B cell (primary cell): ENCODE measurements at regions not wholly inside any gene's neighbourhood (a gene's known extent, or its start where the extent isn't known, plus 50 kb on each side); places are given as distances from the start of the nearest gene placed in this dataset.

Experiments used
- ATAC-seq: fragments of 200-7000 bp; cut with Tn5 transposase; one replicate; pipeline ENCODE4 v1.10.0; 2021; ENCODE audit warnings: low read depth, mild to moderate bottlenecking, moderate number of reproducible peaks, moderate library complexity
- CTCF ChIA-PET: fragments of 350-600 bp; sonication (Branson Sonifier 250); formaldehyde crosslinking; loops from one replicate; lab custom pipeline; 2021; ENCODE audit warnings: antibody characterized with exemption, inconsistent platforms; lab: Charles Lee
- POLR2A ChIA-PET: fragments of 350-600 bp; sonication (Branson Sonifier 250); formaldehyde crosslinking; loops from one replicate; lab custom pipeline; 2021; ENCODE audit warnings: antibody characterized with exemption; lab: Charles Lee
- DNase-seq: peaks from one replicate; pipeline ENCODE4 v3.0.0; 2013
- H2AFZ ChIP-seq: 2 replicates; pipeline ENCODE4 v1.6.1; 2012; ENCODE audit warnings: mild to moderate bottlenecking, low read depth, low read length; ENCODE audit not compliant: insufficient read depth, poor library complexity, severe bottlenecking
- H3K27ac ChIP-seq, 2 donors: 1 replicate in 1 of 2; 2 replicates in 1 of 2; pipeline ENCODE4 v1.5.1; 2012 to 2013; ENCODE audit warnings: low read length in 2 of 2, mild to moderate bottlenecking in 2 of 2, moderate library complexity in 1 of 2
- H3K27me3 ChIP-seq, 4 experiments: fragments of 200-600 bp in 1 of 4; sonication (generic) in 1 of 4; replicated peaks in 1 of 4; 1 replicate in 2 of 4; 2 replicates in 2 of 4; pipeline versions ENCODE4 v1.6.1 to v1.7.0; 2013 to 2016; ENCODE audit warnings: low read length in 3 of 4, mild to moderate bottlenecking in 2 of 4, mixed read lengths in 1 of 4, moderate library complexity in 1 of 4; ENCODE audit not compliant: insufficient read depth in 4 of 4, control insufficient read depth in 3 of 4; ENCODE audit errors: control extremely low read depth in 1 of 4
- H3K36me3 ChIP-seq, 2 experiments: replicated peaks in 1 of 2; 1 replicate in 1 of 2; 2 replicates in 1 of 2; pipeline versions ENCODE4 v1.6.1 to v1.7.1; 2013; ENCODE audit warnings: low read length in 1 of 2; ENCODE audit not compliant: insufficient read depth in 2 of 2, control insufficient read depth in 1 of 2; ENCODE audit errors: control extremely low read depth in 1 of 2, extremely low read depth in 1 of 2
- H3K4me1 ChIP-seq, 2 donors: fragments of 200-600 bp in 1 of 2; sonication (generic) in 1 of 2; 1 replicate in 1 of 2; 2 replicates in 1 of 2; pipeline versions ENCODE4 v1.5.1 to v1.6.1; 2013 to 2017; ENCODE audit warnings: low read length in 2 of 2; ENCODE audit not compliant: control insufficient read depth in 2 of 2, insufficient read depth in 2 of 2
- H3K4me2 ChIP-seq: replicated peaks from 2 replicates; pipeline ENCODE3; 2012; ENCODE audit warnings: mild to moderate bottlenecking, low read depth, low read length; ENCODE audit not compliant: poor library complexity, severe bottlenecking
- H3K4me3 ChIP-seq, 5 experiments: fragments of 200-600 bp in 1 of 5; sonication (generic) in 1 of 5; 1 replicate in 3 of 5; 2 replicates in 2 of 5; pipeline versions ENCODE4 v1.5.1 to v1.7.0; 2011 to 2016; ENCODE audit warnings: low read length in 4 of 5, mild to moderate bottlenecking in 4 of 5, low read depth in 2 of 5, control low read depth in 1 of 5, moderate library complexity in 1 of 5; ENCODE audit not compliant: insufficient read depth in 1 of 5; ENCODE audit errors: control extremely low read depth in 1 of 5, extremely low read depth in 1 of 5
- H3K79me2 ChIP-seq: fragments of 200-600 bp; sonication (generic); one replicate; pipeline ENCODE4 v1.6.0; 2016; ENCODE audit warnings: low read length; ENCODE audit not compliant: control insufficient read depth, insufficient read depth
- H3K9ac ChIP-seq: fragments of 200-600 bp; sonication (generic); 2 replicates; pipeline ENCODE4 v1.6.1; 2017; ENCODE audit warnings: mild to moderate bottlenecking, low read length, moderate library complexity
- H3K9me3 ChIP-seq, 3 donors: one replicate each; pipeline versions ENCODE4 v1.6.1 to v1.7.1; 2013; ENCODE audit warnings: low read length in 2 of 3; ENCODE audit not compliant: control insufficient read depth in 2 of 3, insufficient read depth in 1 of 3; ENCODE audit errors: control extremely low read depth in 1 of 3
- H4K20me1 ChIP-seq: 2 replicates; pipeline ENCODE4 v1.6.0; 2012; ENCODE audit warnings: mild to moderate bottlenecking, low read length; ENCODE audit not compliant: insufficient read depth, control insufficient read depth, poor library complexity, severe bottlenecking
- H3K27ac Mint-ChIP-seq: one replicate; pipeline ENCODE4 v1.8.0; 2021; ENCODE audit warnings: mixed read lengths
- H3K27me3 Mint-ChIP-seq: one replicate; pipeline ENCODE4 v1.8.0; 2021; ENCODE audit warnings: mixed read lengths
- H3K4me1 Mint-ChIP-seq: one replicate; pipeline ENCODE4 v1.8.0; 2021; ENCODE audit warnings: mixed read lengths
- H3K4me3 Mint-ChIP-seq: one replicate; pipeline ENCODE4 v1.8.0; 2021; ENCODE audit warnings: mixed read lengths
- H3K9me3 Mint-ChIP-seq: one replicate; pipeline ENCODE4 v1.8.0; 2022; ENCODE audit warnings: mixed read lengths; ENCODE audit not compliant: insufficient read depth
- EZH2 ChIP-seq: IDR thresholded peaks from 2 replicates; pipeline ENCODE4 v1.6.1; 2012; ENCODE audit warnings: borderline replicate concordance, low read depth, mild to moderate bottlenecking, moderate library complexity, low read length; ENCODE audit not compliant: insufficient read depth, poor library complexity, severe bottlenecking
- WGBS: methylation state at CpG from one replicate; pipeline ENCODE4 v1.1.5; 2013; ENCODE audit warnings: missing lambda C conversion rate; ENCODE audit not compliant: insufficient coverage; 5-methylcytosine and 5-hydroxymethylcytosine counted together
- intact Hi-C: fragments of 100-400 bp; cut with micrococcal nuclease; formaldehyde crosslinking; loops from one replicate; pipeline ENCODE4 v1.10.0; 2022
- TF ChIP-seq, protein P1 (sequence below): fragments of 200-600 bp; IDR thresholded peaks from one replicate; pipeline ENCODE4 v1.8.0; 2022; ENCODE audit warnings: antibody characterized with exemption, mild to moderate bottlenecking

GRCh38 chr5:74252044-74252443, 388.5 kb downstream of the ENC1 start:
- no peaks in the 10 kb centered on the region for H3K9me3 Mint-ChIP-seq
- TF ChIP-seq, protein P1, sequence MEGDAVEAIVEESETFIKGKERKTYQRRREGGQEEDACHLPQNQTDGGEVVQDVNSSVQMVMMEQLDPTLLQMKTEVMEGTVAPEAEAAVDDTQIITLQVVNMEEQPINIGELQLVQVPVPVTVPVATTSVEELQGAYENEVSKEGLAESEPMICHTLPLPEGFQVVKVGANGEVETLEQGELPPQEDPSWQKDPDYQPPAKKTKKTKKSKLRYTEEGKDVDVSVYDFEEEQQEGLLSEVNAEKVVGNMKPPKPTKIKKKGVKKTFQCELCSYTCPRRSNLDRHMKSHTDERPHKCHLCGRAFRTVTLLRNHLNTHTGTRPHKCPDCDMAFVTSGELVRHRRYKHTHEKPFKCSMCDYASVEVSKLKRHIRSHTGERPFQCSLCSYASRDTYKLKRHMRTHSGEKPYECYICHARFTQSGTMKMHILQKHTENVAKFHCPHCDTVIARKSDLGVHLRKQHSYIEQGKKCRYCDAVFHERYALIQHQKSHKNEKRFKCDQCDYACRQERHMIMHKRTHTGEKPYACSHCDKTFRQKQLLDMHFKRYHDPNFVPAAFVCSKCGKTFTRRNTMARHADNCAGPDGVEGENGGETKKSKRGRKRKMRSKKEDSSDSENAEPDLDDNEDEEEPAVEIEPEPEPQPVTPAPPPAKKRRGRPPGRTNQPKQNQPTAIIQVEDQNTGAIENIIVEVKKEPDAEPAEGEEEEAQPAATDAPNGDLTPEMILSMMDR = no peak
- no peak for TF ChIP-seq EZH2
- no CpG with 5 or more reads among the region's 2 CpGs for WGBS
- Histone ChIP-seq H3K36me3 (no peaks in the 10 kb centered on the region), H3K27me3 (no peaks in the 10 kb centered on the region), H3K4me2 (no peak overlapping the region), H3K79me2 (no peaks in the 10 kb centered on the region), H3K4me1 (no peaks in the 10 kb centered on the region), H3K9ac (no peak overlapping the region), H3K9me3 (no peaks in the 10 kb centered on the region), H3K4me3 (no peak overlapping the region), H2AFZ (no peak overlapping the region), H3K27ac (no peak overlapping the region), H4K20me1 (no peaks in the 10 kb centered on the region)
- DNase-seq = no peak
- H3K4me1 Mint-ChIP-seq = no peaks in the 10 kb centered on the region
- H3K4me3 Mint-ChIP-seq = no peak overlapping the region
- intact Hi-C loops = no loop called here
- no peak overlapping the region for H3K27ac Mint-ChIP-seq
- ChIA-PET CTCF (no interaction called here), POLR2A (no interaction called here)
- H3K27me3 Mint-ChIP-seq = peaks cover 25% of the 10 kb centered on the region
- no peak for ATAC-seq

DNA sequence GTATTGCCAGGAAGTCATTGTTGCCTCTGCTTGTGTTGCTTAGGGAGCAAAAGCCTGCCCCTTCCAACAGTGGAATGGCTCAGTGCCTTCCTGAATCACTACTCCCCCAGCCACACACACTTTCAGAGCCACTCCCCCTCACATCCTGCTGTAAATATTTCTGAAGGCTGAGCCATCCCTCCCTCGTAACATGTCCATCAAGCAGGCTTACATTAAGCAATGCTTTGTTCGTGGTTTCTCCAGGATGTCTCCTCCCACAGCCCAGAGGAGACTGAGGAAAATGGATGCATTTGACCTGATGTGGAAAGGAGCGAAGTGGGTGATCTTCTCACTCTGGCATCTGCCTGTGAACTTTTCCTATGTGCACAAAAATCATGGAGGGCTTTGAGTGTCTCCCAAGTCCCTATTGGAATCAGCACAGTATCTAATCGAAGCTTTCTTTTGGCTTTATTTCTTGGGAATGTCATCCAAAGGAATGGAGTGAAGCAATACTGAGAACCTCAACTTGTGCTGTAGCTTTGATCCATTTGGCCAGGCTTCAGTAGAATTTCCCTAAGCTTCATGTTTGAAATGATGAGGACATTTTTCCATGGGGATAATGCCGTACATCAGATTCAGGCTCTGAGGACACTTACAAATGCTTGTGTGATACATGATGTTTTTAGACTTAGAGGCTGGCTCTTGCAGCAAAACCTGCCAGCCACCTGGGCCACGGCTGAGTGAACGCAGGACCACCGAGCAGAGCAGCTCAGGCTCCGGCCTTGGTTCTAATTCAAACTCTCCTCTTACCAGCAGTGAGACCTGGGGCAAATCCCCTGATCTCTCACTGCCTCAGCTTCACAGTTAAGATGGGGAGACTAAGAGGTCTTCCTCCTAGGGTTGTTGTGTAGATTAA, 389.1 kb downstream of the ENC1 start:
- 60% methylated on average over 5 of the region's 9 CpGs for WGBS
- Histone ChIP-seq H3K36me3 (no peaks in the 10 kb centered on the region), H3K4me3 (no peak overlapping the region), H3K9me3 (no peaks in the 10 kb centered on the region), H3K79me2 (no peaks in the 10 kb centered on the region), H3K9ac (no peak overlapping the region), H3K27ac (no peak overlapping the region), H4K20me1 (no peaks in the 10 kb centered on the region), H3K4me2 (no peak overlapping the region), H2AFZ (no peak overlapping the region), H3K4me1 (no peaks in the 10 kb centered on the region), H3K27me3 (peaks cover 0 to 5% (median 0%) of the 10 kb centered on the region in 4 experiments)
- Mint-ChIP-seq H3K27ac (no peak overlapping the region), H3K4me1 (no peaks in the 10 kb centered on the region), H3K27me3 (peaks cover 21% of the 10 kb centered on the region), H3K9me3 (no peaks in the 10 kb centered on the region), H3K4me3 (no peak overlapping the region)
- DNase-seq (no peak), ATAC-seq (no peak)
- intact Hi-C loops = no loop called here
- CTCF ChIA-PET = no interaction called here
- POLR2A ChIA-PET = no interaction called here
- TF ChIP-seq, protein P1 = no peak
- no peak for TF ChIP-seq EZH2
